Activated naive CD4-positive, alpha-beta T cell treated with anti-CD3 and anti-CD28 coated beads, Interleukin-2, amount 50 U/mL, for 16 hours (primary cell): ENCODE measurements at regions not wholly inside any gene's neighbourhood (a gene's known extent, or its start where the extent isn't known, plus 50 kb on each side); places are given as distances from the start of the nearest gene placed in this dataset.
"Not testable (repeated sequence)": the region's sequence is repeated elsewhere in the genome, so short reads cannot be mapped to it uniquely, and the experiment has no call there.

ENCODE experiments used
- DNase-seq: peaks from one replicate; pipeline ENCODE4 v3.0.0-alpha.2; 2020

DNA sequence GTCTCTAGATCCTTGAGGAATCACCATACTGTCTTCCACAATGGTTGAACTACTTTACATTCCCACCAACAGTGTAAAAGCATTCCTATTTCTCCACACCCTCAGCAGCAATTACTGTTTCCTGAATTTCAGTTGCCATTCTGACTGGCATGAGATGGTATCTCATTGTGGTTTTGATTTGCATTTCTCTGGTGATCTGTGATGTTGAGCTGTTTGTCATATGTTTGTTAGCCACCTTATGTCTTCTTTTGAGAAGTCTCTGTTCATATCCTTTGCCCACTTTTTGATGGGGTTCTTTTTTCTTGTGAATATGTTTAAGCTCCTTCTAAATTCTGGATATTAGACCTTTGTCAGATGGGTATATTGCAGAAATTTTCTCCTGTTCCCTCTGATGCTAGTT lies 356.0 kb downstream of the IGSF11 start:
- DNase-seq: not testable (repeated sequence)

DNA sequence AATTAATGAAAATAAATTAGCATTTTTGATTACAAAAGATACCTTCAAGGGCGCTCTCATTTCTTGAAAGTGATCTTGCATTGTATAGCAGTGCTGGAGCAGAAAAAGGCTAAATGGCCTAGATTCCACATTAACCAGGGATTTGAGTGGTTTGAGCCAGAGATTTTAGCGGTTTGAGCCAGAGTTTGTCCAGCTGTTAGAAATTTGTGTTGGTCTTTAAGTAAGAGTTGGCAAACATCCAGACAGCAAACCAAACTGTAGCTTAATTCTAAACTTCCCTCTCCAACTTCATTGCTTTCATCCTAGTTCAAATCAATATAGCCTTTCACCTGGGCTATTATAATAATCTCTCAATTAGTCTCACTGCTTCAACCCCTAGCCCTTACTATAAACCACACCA lies 351.7 kb downstream of the IGSF11 start:
- DNase-seq: no peak

DNA sequence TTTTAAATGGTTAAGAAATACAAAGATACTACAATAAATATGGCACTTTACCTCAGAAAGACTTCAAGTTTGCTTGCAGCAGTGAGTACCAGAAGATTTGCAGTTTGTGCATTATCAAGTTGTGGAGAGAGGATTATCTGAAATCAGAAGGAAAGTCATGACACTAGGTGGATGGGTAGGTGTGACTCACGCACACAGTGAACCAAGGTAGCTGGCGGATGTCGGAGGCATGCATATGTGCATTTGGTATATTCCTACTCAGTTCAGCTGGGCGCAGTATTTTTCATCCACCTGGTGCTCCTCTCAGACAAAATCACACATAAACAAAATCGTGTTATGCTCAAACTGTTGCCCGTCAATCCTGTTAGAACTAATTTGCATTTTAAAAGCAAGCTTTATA lies 351.0 kb downstream of the IGSF11 start:
- DNase-seq: no peak

DNA sequence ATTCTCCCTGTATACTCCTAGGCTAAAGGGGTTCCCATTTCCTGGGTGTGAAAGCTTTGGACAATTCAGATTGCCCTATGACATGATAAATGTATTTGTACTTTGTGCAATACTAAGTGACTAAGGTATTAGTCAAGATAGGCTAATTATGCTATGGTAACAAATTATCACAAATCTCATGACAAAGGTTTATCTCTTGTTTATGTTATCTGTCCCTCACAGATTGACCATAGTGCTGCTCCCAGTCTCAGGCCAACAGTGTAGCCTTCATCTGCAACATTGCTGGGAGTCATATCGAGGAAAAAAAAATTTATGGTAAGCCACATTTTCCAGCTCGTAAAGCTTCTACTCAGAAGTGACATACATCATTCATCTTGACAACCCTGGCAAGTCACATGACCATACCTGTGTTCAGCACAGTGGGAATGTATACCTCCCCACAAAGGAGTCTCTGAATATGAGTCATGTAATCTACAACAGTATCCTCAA lies 346.2 kb downstream of the IGSF11 start:
- DNase-seq: no peak

DNA sequence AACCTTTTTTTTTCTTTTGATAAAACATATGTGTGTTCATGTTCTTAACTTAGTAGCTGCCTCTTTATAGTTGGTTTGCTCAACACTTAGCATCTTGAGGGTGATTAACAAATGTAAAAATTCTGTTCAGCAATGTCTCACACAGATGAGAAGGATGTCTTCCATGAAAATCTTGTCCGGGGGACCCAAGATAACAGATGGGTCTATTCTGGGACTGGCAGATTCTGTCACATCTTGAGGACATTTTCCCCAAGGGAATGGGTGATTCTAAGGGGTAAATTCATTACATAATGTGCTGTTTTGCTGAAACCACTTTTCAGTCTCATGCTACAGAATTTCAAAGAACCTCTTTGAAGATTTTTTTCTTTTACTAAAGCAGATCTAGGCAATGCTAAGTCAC lies 342.2 kb downstream of the IGSF11 start:
- DNase-seq: no peak

DNA sequence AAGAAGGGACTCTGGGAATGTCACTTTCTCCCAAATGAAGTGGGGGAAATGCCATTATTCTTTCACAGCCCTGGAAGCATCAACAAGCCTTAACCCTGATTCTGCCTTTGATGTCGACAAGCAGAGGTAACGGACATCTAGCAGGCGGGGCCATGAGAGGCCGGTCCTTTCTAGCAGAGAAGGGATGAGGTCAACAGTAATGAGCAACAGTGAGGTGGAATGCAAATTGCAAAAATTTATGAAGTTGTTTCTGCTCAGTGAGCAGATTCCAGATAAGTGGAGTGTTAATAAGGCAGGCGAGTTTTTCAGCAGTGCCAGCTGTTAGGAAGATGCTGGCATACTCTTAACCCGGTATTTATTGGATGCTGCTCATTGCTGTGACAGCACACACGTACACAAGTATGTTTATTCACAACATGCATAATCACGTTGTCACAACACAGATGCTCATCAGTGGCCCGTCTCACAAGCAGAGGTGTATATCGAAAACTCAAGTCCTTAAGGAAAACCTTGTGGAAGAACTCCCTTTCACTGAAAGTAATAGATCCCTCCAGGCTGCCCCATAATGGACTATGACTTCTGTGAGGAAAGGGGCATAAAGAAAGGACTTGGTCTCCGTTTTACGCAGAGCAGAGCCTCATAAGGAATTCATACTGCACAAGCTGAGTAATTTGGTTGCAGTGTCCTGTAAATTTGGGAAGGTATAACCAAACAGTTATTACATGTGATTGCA lies 329.0 kb downstream of the IGSF11 start:
- no peak for DNase-seq

DNA sequence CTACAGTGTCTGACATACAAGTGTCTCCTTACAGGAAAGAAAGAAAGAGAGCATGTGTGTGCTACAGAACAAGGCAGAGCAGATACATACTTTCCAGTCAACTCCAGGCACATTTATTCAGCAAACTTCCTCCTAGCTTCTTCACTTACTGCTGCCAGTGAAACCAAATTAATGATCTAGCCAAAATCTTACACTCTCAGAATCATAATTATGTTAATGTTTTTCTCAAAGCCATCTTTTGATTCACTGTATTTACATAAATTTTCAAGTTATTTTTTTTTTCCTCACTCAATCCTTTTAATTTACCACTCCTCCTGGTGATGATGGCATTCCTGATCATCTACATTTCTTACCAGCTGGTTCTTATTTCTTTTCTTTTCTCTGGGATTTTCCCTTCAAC lies 326.7 kb downstream of the IGSF11 start:
- no peak for DNase-seq

DNA sequence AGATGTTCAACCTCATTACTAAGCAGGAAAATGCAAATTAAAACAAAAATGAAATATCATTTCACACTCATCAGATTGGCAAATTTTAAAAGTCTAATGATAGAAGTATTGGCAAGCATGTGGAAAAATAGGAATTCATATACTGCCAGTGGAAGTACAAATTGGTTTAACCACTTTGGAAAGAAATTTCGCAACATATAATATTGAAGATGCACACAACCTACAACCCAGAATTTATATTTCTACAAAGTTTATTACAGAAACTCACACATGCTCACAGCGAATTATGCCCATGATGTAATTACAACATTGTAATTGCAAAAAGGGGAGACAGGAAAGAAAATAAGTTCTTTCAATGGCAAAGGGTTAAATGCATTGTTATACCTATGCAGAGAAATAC lies 324.1 kb downstream of the IGSF11 start:
- no peak for DNase-seq

DNA sequence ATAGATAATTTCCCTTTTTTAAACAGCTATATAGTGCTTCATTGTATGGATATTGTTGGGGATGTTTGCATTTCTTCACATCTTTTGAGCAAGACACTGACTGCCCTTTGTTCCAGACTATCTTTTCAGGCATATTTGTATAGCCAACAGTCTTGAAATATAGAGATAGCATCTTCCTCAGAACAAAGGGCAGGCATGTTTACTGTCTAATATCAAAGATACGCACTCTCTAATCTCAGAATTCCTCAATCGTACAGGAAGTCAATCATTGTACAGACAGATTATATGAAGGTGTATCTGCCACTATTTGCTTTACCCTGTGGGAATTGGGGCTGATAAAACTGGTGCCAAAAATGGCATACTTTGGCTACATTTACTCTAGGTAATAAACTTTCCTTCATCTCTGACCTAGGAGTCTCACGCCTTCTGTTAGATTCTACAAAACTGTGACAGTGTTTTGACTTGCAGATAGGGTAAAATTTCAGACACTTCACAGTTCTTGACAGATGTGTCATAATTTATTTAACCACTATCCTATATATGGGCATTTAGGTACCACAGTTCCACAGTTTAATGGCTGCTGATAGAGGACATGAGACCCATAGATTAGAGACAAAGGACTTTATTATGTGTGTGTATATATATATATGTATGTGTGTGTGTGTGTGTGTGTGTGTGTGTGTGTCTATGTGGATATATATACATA lies 321.0 kb downstream of the IGSF11 start:
- no peak for DNase-seq

DNA sequence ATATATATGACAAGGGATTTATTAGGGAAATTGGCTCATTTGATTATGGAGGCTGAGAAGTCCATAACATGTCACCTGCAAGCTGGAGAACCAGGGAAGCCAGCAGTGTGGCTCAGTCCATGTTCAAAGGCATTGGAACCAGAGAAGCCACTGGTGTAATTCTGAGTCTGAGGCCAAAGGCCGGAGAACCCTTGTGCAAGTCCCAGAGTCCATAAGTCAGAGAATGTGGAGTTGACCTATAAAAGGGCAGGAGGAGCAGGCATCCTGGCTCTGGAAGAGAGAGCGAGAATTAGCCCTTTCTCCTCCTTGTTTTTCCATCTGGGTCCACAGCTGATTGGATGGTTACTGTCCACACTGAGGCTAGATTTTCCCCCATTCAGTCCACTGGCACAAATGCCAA lies 319.8 kb downstream of the IGSF11 start:
- DNase-seq: no peak

DNA sequence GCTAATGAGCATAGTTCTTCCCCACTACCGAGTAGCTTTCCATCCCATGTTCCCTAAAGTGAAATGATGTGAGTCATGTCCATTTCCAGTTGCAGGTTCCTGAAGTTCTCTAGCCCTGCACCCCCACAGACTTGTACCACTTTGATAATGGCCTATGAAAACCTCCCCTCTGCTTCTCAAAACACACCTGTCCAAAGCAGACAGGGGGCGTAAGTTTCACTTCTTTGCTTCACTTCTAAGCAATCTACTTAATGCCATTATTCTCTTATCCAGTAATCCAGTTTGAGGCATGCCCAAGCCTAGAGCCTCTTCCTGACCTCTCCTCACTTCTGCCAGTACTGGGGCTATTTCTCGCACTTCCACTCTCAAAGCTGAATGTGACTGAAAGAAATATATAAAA lies 305.1 kb downstream of the IGSF11 start:
- no peak for DNase-seq

DNA sequence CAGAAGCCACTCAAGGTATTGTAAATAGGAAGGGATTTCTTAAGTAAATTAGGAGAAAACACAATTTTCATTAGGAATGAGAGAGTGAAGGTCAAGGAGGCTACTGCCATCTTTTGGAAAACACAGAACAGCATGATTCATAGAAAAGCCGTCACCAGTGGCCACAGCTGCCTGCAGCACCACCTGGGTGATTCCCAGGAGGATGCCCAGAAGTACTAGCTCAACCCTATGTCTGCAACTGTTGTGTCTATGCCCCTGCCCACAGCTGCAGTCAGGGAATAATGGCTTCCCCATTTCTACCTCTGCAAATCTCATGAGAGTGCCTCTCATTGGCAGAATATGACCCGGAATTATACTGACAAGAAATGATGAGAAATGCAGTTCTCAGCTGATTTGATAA lies 300.0 kb downstream of the IGSF11 start:
- no peak for DNase-seq

DNA sequence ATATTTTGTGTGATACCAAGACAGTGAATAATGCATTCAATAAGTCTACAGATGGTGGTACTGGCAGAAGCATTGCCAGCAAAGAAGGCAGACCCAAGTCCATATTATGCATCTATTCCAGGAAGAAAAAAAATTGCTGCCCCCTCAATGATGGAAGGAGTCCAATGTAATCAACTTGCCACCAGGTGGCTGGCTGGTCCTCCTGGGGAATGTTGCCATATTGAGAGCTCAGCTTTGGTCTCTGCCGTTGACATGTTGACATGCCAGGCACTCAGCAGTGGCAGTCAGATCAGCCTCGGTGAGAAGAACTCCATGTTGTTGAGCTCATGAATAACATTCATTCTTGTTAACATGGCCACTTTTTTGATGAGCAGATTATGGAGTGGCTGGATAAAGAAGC lies 298.5 kb downstream of the IGSF11 start:
- DNase-seq: no peak

DNA sequence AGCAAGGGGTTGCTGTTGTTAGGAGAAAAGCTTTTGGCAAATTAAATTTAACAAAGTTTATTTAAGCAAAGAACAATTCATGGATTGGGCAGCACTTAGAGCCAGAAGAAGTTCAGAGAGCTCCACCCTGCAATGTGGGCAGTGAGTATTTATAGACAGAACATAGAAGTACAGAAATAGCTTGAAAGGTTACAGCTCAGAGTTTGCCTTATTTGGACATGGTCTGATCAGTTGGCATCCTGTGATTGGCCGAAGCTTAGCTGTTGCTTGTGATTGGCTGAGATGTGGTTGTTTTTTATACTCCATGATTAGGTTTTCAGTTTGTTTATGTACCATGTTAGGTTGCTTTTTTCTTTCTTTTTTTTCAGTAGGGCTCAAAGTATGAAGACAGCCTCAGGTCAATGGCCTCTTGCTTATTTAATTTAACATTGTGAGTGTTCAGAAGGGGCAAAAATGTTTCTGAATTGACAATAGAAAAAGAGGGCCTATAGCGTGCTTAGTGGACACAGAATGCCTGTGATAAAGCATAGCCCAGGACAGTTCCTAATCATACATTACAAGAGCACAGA lies 293.8 kb downstream of the IGSF11 start:
- DNase-seq: no peak

DNA sequence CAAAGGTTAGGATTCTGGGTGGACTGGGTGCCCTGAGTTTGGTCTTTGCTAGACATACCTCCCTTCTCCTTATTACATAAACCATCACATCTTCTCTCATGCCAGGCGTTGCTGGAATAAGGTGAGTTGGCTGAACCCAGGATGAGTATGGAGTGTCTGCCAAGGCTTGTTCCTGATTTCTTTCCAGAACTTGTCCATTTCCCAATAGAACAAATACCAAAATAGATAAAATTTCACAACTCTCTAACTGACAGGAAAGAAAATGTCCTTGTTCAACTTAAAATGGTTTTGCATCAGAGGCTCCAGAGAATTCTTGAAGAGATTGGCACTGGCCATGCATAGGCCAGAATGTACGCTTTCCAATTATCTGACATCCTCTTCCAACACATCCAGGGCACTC lies 291.9 kb downstream of the IGSF11 start:
- DNase-seq: no peak

DNA sequence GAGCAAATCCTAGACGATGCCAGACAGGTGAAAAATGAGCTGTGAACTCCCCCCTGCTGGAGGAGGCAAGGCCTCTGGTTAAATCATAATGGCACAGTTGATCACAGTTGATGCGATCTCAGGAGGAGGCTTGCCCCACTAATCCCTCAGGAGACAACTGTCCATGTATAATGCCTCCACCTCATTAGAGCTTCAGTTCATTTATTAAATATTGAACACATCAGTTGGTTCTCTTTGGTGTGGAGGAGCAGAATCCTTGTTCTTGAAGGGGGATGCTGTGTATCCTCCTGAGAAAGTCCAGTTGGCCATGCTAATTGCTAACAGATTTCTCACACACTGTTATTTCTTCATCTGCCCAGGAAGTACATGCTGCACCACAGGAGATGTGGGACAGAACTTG lies 290.5 kb downstream of the IGSF11 start:
- no peak for DNase-seq

DNA sequence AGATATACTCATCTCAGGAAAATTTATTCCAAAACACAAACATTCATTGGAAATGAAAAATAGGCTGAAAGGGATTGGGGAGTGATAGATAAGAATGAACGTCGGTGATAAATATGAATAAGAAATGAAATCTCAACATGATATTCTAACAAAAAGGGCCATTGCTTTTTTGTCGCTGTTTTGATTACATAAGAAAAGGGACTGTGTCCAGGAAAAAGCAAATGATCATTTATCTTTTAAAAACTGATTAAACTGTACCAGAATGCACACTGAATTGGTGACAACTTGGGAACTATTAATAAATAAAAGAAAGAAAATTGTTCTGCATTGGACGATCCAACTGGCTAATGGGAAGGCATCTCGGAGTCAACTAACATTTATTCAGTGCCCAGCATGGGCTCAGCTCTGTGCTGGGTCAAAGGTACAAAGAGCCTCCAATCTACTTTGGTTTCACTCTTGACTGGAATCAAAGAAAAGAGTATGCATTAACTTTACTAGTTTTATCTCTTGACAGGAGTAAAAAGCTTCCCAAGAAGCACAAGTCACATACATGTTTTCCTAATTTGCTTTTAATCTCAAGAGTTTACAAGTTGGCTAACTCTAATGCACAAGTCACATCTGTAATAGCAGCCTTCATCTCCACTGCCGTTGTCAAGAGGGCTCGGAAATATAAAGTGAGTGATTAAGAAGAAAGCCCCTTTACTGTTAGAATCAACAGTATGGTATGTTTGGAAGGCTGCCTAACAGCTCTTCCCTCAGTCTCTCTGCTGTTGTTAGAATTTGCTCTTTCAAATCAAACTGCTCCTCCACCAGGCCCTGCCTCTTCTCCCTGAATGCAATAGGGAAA lies 280.0 kb downstream of the IGSF11 start:
- DNase-seq: no peak

DNA sequence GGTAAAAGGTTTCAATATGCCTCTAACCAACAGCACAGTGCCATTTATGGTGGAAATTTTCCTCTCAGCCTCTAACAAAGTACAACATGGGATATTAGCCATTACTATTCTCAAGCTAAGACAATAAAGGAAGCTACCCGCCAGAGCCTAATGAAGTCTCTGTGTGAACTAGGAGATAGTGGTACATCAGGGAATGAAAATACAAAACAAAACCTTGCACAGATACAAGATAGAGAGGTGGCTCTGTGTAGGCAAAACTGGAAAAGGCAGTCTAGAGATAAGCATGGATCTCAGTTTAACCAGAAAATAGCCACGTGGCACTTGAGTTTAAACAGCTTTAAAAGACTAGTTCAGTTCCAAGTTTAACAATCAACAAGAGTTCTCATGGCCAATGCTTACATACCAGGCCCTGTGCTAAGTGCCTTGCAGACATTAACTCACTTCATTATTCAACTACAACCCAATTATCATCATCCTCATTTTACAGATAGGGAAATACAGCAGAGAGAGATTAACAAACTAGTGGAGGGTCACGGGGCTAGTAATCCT lies 279.3 kb downstream of the IGSF11 start:
- no peak for DNase-seq

DNA sequence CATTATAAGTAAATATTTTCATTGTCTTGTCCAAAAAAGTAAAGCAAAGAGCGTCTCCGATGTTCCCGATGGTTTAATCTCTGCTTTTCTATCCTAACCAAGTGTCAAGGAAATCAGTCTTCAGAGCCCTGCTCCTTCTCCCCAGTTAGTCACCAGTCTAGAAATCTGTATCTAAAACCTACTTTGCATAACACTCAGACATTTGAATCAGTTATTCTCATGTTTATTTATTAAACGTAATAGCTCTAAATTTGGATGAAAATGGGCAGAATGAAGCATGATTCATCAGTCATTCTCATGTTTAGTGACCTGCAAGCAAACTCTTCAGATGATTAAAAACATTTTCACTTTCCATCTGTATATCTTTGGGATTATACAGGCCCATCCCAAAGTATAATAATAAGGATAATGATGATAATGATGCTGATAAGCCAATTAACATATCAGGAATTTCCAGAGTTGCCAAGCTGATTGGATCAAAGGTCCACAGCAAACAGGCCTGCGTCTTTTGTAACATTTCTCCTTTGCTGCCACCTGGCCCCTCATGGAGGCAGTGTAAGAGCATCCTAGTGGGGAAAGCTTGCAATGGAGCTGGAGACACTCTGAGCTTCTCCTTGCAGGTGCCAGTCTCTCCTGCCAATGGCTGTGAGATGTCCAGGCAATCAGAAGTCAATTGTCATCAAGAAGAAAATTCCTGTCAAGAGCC lies 273.9 kb downstream of the IGSF11 start:
- DNase-seq: no peak

DNA sequence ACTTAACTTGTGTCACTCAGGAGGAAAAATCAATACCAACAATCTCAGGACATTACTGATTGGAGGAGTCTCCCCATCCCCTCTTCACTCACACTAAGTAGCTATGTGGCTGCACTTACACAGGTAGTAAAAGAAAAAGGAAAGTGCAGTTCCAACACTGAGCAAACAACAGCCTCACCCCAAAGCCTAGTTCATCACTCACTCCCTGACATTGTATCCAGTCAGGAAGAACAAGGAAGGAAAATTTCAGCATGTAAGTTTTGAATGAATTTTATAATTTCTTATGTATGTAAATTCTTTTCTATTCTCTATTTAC lies 273.4 kb downstream of the IGSF11 start:
- no peak for DNase-seq

DNA sequence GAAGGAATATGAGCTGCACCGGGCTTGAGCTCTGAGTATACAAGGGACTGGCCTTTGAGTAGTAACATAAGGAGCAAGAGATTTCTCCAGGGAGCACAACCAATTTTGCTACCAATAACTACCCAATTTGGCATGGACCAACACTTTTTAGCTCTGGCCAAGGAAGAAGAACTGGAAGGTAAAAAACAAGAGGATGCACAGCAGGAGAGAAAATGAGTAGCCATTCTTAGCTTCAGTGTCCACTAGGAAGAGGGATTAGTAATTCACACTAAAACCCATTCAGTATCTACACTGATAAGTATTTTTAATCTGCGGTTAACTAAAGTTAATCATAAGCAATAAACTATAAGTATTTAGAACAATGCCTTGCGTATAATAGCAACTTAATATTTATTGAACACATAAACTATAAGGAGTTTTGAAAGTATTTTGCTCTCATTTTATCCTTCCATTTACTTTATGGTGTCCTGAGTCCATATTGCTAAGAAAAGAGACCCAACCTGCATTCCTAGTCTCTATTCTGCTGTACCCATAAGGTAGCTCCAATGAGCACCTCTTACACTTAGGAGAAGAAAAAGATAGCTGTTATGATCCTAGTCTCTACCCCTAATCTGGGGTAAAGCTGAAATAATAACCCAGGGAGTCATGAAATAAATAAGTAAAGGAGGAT lies 268.9 kb downstream of the IGSF11 start:
- no peak for DNase-seq

DNA sequence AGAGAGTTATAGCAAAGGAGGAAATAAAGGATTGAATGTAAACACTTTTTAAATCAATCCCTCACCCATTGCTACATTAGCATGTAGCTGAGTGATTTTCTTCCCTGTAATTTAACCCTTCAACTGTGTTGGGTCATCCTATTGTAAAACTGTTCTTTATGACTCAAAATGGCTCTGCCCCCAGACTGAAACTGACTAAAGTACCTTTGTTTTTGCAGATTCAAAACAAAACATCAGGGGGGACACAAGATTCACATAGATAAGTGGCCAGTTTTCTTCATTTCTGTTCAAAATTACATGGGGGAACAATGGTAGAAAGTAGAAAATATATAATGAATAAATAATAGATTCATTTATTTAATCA lies 268.4 kb downstream of the IGSF11 start:
- DNase-seq: no peak
